Tibial nerve (tissue), 4 donors: ENCODE measurements at regions not wholly inside any gene's neighbourhood (a gene's known extent, or its start where the extent isn't known, plus 50 kb on each side); places are given as distances from the start of the nearest gene placed in this dataset.

Experiments
- DNase-seq, 2 donors: peaks; one replicate each; pipeline ENCODE4 v3.0.0-alpha.2; 2019; ENCODE audit warnings: low spot score in 2 of 2
- H3K27ac ChIP-seq, 4 donors: fragments of 200-600 bp; sonication (generic) in 3 of 4; one replicate each; pipeline ENCODE4 v1.5.1; 2017 to 2019; ENCODE audit warnings: mild to moderate bottlenecking in 1 of 4
- H3K27me3 ChIP-seq, 2 donors: fragments of 200-600 bp; sonication (generic) in 1 of 2; one replicate each; pipeline versions ENCODE4 v1.5.1 to v1.6.0; 2017 to 2019
- H3K36me3 ChIP-seq, 3 donors: fragments of 200-600 bp; sonication (generic); one replicate each; pipeline ENCODE4 v1.5.1; 2018 to 2019
- H3K4me1 ChIP-seq, 4 donors: fragments of 200-600 bp; sonication (generic) in 3 of 4; one replicate each; pipeline ENCODE4 v1.5.1; 2017 to 2019
- H3K4me3 ChIP-seq, 4 donors: fragments of 200-600 bp; sonication (generic) in 3 of 4; one replicate each; pipeline ENCODE4 v1.5.1; 2017 to 2019; ENCODE audit warnings: mild to moderate bottlenecking in 1 of 4, moderate library complexity in 1 of 4
- H3K9me3 ChIP-seq, 4 donors: fragments of 200-600 bp; sonication (generic) in 3 of 4; one replicate each; pipeline ENCODE4 v1.5.1; 2017 to 2019
- EP300 ChIP-seq, 2 donors: sonication (generic); formaldehyde crosslinking; IDR thresholded peaks; one replicate each; pipeline ENCODE4 v1.6.1; 2017; ENCODE audit warnings: antibody characterized with exemption in 2 of 2, mild to moderate bottlenecking in 1 of 2
- POLR2A ChIP-seq, 2 donors: fragments of 450-650 bp; IDR thresholded peaks; one replicate each; pipeline ENCODE4 v1.6.1; 2017; ENCODE audit warnings: antibody characterized with exemption in 2 of 2, mild to moderate bottlenecking in 2 of 2, moderate library complexity in 2 of 2
- WGBS, 2 donors: methylation state at CpG; one replicate each; pipeline ENCODE4 v1.1.5; 2018; 5-methylcytosine and 5-hydroxymethylcytosine counted together
- TF ChIP-seq, protein P1 (sequence below), 5 experiments: fragments of 200-600 bp in 3 of 5; fragments of 450-650 bp in 2 of 5; sonication (generic) in 3 of 5; IDR thresholded peaks; one replicate each; pipeline ENCODE4 v1.5.1; 2016 to 2019; ENCODE audit warnings: antibody characterized with exemption in 5 of 5, mild to moderate bottlenecking in 3 of 5, moderate library complexity in 2 of 5

DNA sequence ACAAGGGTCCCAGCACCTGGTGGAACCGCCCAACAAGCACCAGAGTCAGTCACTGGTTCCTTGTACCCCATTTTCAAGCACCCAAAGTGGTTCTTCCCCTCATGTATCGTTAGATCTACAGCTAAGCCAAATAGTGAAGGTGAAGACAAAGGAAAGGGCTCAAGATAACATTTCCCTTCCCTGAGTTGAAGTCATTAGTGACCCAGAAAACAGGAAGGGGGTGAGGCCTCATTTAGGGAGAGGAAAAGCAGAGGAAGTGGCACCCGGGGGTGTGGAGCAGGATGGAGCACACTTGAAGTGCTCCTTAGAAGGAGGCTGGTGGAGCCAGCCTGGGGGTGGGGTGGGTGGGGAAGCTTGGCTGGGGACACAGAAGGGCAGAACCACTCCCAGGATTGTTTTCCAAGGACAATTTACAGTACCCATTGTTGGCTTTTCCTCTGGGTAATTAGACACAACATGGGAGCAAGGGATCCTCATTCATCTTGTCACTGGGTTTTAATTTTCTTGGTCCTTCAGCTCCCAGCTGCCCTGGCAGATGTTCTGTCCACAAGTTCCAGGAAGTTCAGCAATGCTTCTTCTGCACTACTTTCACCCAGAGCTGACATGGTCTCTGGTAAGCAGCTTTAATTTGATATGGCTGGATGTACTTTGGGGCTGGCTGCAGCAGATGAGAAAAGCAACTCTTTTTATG is 73.3 kb upstream of the CD93 start:
- no peak for DNase-seq
- Histone ChIP-seq H3K9me3 (no peaks in the 10 kb centered on the region), H3K4me1 (peaks cover 0 to 62% (median 11%) of the 10 kb centered on the region in 4 donors), H3K4me3 (no peak overlapping the region), H3K27ac (peak overlapping the region in 3 of 4 donors; percentile 26 to 56 (median 36)), H3K36me3 (no peaks in the 10 kb centered on the region), H3K27me3 (no peaks in the 10 kb centered on the region)
- WGBS, 2 donors: 71 to 74% methylated on average over 3 of the region's 3 CpGs
- TF ChIP-seq, protein P1, sequence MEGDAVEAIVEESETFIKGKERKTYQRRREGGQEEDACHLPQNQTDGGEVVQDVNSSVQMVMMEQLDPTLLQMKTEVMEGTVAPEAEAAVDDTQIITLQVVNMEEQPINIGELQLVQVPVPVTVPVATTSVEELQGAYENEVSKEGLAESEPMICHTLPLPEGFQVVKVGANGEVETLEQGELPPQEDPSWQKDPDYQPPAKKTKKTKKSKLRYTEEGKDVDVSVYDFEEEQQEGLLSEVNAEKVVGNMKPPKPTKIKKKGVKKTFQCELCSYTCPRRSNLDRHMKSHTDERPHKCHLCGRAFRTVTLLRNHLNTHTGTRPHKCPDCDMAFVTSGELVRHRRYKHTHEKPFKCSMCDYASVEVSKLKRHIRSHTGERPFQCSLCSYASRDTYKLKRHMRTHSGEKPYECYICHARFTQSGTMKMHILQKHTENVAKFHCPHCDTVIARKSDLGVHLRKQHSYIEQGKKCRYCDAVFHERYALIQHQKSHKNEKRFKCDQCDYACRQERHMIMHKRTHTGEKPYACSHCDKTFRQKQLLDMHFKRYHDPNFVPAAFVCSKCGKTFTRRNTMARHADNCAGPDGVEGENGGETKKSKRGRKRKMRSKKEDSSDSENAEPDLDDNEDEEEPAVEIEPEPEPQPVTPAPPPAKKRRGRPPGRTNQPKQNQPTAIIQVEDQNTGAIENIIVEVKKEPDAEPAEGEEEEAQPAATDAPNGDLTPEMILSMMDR (IDR thresholded peaks at IDR 0.05): no peak
- TF ChIP-seq EP300 (IDR thresholded peaks at IDR 0.05) (peak in 1 of 2 donors; percentile 7), POLR2A (IDR thresholded peaks at IDR 0.05) (no peak)

DNA sequence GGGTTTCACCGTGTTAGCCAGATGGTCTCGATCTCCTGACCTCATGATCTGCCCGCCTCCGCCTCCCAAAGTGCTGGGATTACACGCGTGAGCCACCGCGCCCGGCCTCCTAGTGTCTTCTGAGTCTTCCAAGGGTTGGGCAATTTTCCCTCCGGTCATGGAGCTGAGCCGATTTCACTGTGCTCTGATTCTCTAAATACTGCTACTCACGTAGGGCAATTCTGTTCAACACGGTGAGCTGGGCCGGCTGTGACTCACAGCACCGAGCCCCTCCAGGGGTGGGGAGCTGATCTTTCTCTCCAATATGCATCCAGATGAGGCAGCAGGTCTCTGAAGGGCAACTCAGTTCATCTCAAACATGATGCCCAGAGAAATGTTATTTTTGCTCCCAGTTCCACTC is 71.6 kb upstream of the CD93 start:
- Histone ChIP-seq H3K36me3 (no peaks in the 10 kb centered on the region), H3K4me3 (no peak overlapping the region), H3K27ac (no peak overlapping the region), H3K9me3 (no peaks in the 10 kb centered on the region), H3K4me1 (peaks cover 0 to 62% (median 11%) of the 10 kb centered on the region in 4 donors), H3K27me3 (no peaks in the 10 kb centered on the region)
- TF ChIP-seq POLR2A (IDR thresholded peaks at IDR 0.05) (no peak), EP300 (IDR thresholded peaks at IDR 0.05) (no peak)
- TF ChIP-seq, protein P1 (IDR thresholded peaks at IDR 0.05): no peak
- 91 to 94% methylated on average over 15 of the region's 15 CpGs for WGBS, 2 donors
- DNase-seq: no peak

DNA sequence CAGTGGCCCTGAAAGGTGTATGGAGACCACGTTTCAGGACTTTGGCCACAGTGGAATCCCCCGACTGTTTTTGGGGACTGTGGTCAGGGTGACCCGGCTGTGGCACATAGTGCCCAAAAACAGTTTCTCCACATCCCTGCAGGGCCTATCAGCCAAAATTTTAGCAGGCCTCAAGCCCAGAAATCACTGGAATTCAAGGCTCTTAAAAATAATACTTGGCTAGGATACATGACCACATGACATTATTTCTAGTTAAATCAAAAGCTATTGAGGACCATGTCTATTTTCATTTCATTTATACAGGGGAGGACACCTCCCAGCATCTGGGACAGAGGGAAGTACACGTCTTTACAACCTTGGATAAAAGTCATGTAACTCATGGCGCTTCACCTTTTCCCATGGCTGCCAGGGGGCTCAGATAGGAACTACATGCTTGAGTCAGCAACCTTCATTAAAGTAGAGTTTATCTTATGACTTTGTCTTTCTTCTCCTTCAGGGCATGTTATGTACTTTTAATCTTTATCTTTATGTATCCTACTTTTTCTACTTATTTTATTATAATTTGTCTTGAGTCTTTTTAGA is 70.8 kb upstream of the CD93 start:
- Histone ChIP-seq H3K4me3 (no peak overlapping the region), H3K27ac (peak overlapping the region in 2 of 4 donors; percentile 67 to 81), H3K4me1 (peaks cover 0 to 62% (median 11%) of the 10 kb centered on the region in 4 donors), H3K36me3 (no peaks in the 10 kb centered on the region), H3K27me3 (no peaks in the 10 kb centered on the region), H3K9me3 (no peaks in the 10 kb centered on the region)
- DNase-seq: peak in 1 of 2 donors; percentile 3
- WGBS, 2 donors: 82 to 85% methylated on average over 5 of the region's 5 CpGs
- TF ChIP-seq, protein P1 (IDR thresholded peaks at IDR 0.05): no peak
- TF ChIP-seq POLR2A (IDR thresholded peaks at IDR 0.05) (no peak), EP300 (IDR thresholded peaks at IDR 0.05) (no peak)

DNA sequence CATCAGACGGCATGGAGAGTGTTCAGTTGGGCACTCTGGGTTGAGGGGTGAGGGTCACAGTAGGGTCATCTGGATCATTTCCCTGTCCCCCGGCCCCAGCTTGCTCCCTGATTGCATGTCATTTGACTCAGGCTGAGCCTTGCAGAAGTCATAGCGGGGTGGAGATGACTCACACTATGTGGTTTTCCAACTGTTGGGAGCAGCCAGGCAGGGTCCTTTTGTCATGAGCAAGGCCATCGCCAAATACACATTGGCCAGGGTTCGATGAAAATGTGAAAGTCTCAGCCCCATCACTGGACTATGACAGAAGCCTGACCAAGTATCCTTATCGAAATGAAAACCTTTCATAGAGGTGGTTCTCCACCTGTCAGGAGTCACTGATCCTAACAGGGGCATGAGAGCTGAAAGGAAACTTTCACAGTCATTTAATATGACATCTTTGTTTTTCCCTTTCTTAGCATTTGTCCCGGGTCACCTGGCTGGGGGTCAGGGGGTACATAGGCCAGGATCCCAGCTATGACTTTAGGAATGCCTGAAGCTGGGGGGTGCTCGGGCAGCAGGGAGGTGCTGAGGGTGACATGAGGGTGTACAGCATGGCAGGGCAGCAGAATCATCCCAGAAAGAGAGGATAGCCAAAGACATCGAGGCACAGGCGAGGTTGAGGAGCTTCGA is 70.2 kb upstream of the CD93 start:
- H3K36me3 ChIP-seq: no peaks in the 10 kb centered on the region
- H3K27ac ChIP-seq: peak overlapping the region in 2 of 4 donors; percentile 67 to 81
- DNase-seq: peak in 1 of 2 donors; percentile 42
- H3K27me3 ChIP-seq: no peaks in the 10 kb centered on the region
- no peaks in the 10 kb centered on the region for H3K9me3 ChIP-seq
- TF ChIP-seq EP300 (IDR thresholded peaks at IDR 0.05) (peak in 1 of 2 donors; percentile 58), POLR2A (IDR thresholded peaks at IDR 0.05) (no peak)
- TF ChIP-seq, protein P1 (IDR thresholded peaks at IDR 0.05): no peak
- H3K4me3 ChIP-seq: no peak overlapping the region
- peaks cover 0 to 61% (median 8%) of the 10 kb centered on the region in 4 donors for H3K4me1 ChIP-seq
- WGBS, 2 donors: 71 to 77% methylated on average over 11 of the region's 11 CpGs

DNA sequence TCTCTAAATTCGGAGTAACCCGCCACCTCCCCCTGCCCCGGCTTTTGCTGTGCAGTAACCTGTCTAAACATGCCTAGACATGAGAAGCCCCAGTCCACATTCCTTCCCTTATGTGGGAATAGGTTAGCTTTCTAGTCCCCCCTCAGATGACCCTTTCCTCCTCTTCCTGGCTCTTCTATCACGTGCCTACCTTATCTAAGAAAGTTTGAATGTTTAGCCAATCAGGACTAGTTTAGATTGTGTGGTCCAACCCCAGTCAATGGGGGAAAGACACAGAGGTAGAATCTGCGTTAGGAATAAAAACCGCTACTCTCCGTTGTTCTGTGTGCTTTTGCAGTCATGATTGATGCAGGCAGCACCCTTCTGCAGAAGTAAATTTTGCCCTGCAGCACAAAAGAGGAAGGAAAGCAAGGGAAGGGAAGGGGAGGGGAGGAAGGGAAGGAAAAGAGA is 69.0 kb upstream of the CD93 start:
- H3K4me3 ChIP-seq: no peak overlapping the region
- no peaks in the 10 kb centered on the region for H3K9me3 ChIP-seq
- H3K4me1 ChIP-seq: peaks cover 0 to 60% (median 8%) of the 10 kb centered on the region in 4 donors
- no peaks in the 10 kb centered on the region for H3K36me3 ChIP-seq
- DNase-seq: peak in 1 of 2 donors; percentile 6
- peak overlapping the region in 2 of 4 donors; percentile 47 to 62 for H3K27ac ChIP-seq
- peak in 1 of 2 donors; percentile 12 for TF ChIP-seq EP300 (IDR thresholded peaks at IDR 0.05)
- TF ChIP-seq, protein P1 (IDR thresholded peaks at IDR 0.05): no peak
- TF ChIP-seq POLR2A (IDR thresholded peaks at IDR 0.05): no peak
- no peaks in the 10 kb centered on the region for H3K27me3 ChIP-seq
- WGBS, 2 donors: 54 to 57% methylated on average over 7 of the region's 7 CpGs
